ENCODE measurements at regions not wholly inside any gene's neighbourhood (a gene's known extent, or its start where the extent isn't known, plus 50 kb on each side); places are given as distances from the start of the nearest gene placed in this dataset.

DNA sequence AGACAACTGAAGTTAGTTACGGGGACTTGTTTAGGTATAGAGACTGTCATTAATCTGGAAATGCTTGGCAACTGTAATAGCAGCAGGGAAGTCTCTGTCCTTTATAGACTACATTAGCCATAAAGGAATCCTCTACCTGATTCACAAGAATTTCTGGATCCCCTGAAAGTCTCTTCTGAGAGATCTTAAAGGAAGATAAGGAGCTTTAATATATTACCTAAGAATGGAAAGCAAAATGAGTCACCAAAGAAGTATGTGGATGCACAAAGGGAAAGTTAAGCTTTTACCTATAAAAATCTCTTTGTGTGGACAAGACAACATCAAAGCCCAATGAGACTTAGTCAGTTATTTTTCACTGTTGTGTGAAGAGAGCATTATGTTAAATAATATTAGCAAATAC is 92.2 kb upstream of the RSPO3 start:
- TF ChIP-seq CTCF (conservative IDR thresholded peaks at IDR 0.05; ENCODE audit: low read depth, low read length) (no peak), EZH2 (IDR thresholded peaks at IDR 0.05; ENCODE audit: low read length, unreplicated experiment) (no peak)
